HG02943 (cell line): ENCODE measurements at regions not wholly inside any gene's neighbourhood (a gene's known extent, or its start where the extent isn't known, plus 50 kb on each side); places are given as distances from the start of the nearest gene placed in this dataset.

Experiments used
- ATAC-seq: cut with Tn5 transposase; IDR thresholded peaks from one replicate; pipeline ENCODE4 v1.9.1; 2021; ENCODE audit warnings: mild to moderate bottlenecking, low read depth, moderate library complexity; ENCODE audit not compliant: unreplicated experiment

DNA sequence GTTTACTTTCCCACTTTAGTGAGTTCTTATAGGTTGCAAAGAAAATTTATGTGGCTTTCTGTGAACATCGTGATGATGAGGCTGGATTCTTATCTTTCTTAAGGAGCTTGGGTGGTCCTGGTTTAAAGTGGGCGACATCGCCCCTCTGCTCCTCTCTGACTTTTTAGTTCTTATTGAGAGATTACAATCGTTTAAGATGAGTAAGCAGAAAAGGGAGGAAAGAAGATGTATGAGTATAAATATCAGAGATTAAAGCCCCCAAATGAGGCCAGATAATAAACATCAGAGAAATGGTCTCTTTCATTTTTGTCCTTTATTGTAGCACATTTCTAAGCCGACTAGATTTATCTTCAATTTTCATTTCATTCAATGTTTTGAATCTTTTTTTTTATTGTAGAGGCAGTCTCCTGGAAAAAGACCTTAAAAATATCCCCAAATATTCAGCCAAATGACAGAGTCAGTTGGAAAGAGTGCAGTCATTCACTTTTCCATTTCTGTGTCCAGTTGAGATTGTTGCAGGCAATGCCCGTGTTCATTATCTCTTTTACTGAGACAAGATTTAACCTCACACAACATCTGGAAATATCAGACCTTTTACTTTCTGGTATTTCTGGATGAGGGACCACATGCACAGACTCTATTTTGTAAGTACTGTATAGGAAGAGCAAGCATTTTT, 62.0 kb upstream of the PDE7B start:
- no peak for ATAC-seq

DNA sequence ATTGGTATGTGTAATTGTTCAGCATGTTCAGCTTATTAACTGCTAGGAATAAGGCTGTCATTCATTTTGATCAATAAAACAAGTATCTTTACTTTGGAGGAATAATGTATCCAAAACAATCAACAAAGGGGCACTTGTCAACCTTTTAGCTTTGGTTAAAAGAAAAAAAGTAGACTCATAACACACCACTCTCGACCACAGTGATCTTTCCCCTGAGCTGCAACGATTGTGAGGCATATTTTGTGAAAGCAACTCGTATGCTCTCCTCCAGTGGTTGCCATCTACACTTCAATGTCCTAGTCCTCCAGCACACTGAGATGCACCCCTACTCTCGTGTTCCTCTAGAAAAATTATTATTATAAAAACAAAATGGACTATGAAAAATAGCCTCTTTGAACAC, 60.1 kb upstream of the PDE7B start:
- ATAC-seq, result no peak

DNA sequence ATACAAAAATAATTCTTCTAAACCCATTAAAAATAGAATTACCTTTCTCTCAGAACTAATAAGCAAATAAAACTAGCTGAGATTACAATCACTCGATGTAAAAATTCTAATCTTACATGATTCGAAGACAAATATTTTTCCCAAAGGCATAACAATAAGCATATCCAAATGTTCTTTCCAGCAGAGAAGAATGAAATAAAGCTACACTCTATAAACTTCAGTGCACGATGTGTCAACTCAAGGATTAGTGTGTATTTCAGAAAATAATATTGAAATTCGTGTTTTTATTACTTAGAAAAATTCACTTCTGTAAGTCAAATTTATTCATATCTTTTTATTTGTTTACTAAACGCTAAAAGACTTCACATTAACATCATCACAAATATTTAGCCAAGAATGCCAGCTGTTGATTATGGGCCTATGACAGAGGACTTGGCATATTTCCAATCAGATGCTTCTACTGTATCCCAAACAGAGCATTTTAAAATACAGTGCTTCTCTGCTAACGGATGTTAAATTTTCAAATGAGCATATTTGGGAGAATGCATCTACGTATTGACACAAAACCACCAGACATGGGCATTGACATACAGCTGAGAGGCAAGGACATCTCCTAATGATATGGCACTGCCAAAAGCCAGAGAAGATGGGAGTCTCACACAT, 54.7 kb upstream of the PDE7B start:
- ATAC-seq, result no peak

DNA sequence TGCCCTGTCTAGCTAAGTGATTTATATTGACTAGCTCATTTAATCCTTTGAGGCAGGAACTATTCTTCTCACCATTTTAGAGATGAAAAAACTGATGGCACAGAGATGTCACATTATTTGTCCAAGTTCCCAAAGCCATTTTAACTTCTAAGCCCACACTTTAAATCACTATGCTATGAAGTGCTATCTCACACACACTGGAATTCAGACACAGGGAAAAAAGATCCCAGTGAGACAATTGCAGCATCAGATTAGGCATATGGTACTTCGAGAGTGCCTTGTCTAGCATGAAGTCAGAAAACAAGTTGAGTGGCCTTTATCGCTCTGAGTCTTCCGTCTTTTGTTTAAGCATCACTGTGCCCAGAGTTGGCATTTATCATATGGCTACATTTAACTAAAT, 54.1 kb upstream of the PDE7B start:
- no peak for ATAC-seq

DNA sequence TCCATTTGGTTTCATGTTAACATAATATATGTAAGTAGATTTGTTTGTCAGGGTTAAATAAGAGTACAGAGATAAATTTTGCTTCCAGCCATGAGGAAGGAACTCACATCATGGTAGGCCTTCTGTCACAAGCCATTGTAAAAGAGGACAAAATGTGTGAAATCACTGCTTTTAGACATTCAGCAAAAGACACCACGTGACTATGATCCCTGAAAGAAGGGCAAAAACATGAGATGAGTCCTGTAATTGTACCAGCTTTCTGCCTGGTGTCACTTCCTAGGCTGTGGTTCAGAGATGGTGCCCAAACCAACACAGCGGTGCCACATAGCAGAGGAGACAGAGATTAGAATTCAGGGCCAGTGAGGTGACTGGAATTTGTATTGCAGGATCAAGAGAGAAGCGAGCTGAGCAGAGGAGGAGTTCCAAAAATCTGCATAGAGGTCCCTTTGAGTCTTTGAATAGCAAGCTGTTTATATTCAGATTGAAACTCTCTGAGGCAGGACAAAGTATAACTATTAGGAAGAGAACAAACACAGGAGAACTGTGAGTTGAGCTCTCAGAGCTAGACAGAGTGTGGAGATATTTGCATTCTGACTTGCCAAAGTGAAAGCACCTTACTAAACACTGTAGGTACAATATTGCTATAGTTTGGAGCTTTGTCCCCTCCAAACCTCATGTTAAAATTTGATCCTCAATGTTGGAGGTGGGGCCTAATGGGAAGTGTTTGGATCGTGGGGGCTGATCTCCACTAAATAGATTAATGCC, 52.6 kb upstream of the PDE7B start:
- ATAC-seq, result no peak
